ENCODE measurements at regions not wholly inside any gene's neighbourhood (a gene's known extent, or its start where the extent isn't known, plus 50 kb on each side); places are given as distances from the start of the nearest gene placed in this dataset.

DNA sequence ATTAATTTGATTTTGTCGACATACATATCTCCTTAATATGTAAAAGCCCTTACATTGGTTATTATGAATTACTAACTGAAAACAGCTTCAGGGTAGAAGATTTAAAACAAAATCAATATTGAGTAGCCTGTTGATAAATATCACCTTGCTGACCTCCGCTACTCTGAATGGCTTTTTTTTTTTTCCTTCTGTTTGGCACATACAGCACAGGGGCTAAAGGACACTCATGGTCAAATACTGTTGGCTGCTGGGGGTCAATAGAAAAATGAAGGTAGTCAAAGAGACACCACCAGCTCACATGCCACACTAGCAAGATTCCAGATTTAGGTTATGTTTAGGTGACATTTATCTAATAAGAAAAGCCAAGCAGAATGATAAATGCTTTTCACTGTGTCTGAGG, 1642.4 kb upstream of the SLC39A10 start:
- Histone ChIP-seq H3K27ac (ENCODE audit: low read depth in 2 of 2, low read length in 2 of 2) (no peak overlapping the region), H3K9ac (ENCODE audit: low read length in 3 of 3) (no peak overlapping the region), H3K4me1 (ENCODE audit: control insufficient read depth in 2 of 3, insufficient read depth in 2 of 3, low read depth in 1 of 3, low read length in 3 of 3) (no peaks in the 10 kb centered on the region), H3K9me3 (ENCODE audit: control insufficient read depth in 2 of 3, insufficient read depth in 1 of 3, low read length in 3 of 3) (no peaks in the 10 kb centered on the region), H3K4me3 (ENCODE audit: low read length in 3 of 3) (no peak overlapping the region), H3K36me3 (ENCODE audit: control insufficient read depth in 2 of 3, insufficient read depth in 3 of 3, low read length in 3 of 3) (no peaks in the 10 kb centered on the region), H3K27me3 (ENCODE audit: control insufficient read depth, insufficient read depth, low read length) (no peaks in the 10 kb centered on the region)
- DNase-seq (no peak), FAIRE-seq (no peak)
- intact Hi-C loops (cut with DNase I): no loop called here
- TF ChIP-seq, protein P1, sequence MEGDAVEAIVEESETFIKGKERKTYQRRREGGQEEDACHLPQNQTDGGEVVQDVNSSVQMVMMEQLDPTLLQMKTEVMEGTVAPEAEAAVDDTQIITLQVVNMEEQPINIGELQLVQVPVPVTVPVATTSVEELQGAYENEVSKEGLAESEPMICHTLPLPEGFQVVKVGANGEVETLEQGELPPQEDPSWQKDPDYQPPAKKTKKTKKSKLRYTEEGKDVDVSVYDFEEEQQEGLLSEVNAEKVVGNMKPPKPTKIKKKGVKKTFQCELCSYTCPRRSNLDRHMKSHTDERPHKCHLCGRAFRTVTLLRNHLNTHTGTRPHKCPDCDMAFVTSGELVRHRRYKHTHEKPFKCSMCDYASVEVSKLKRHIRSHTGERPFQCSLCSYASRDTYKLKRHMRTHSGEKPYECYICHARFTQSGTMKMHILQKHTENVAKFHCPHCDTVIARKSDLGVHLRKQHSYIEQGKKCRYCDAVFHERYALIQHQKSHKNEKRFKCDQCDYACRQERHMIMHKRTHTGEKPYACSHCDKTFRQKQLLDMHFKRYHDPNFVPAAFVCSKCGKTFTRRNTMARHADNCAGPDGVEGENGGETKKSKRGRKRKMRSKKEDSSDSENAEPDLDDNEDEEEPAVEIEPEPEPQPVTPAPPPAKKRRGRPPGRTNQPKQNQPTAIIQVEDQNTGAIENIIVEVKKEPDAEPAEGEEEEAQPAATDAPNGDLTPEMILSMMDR (IDR thresholded peaks at IDR 0.05; ENCODE audit: borderline replicate concordance, extremely low read depth, insufficient read depth): no peak

DNA sequence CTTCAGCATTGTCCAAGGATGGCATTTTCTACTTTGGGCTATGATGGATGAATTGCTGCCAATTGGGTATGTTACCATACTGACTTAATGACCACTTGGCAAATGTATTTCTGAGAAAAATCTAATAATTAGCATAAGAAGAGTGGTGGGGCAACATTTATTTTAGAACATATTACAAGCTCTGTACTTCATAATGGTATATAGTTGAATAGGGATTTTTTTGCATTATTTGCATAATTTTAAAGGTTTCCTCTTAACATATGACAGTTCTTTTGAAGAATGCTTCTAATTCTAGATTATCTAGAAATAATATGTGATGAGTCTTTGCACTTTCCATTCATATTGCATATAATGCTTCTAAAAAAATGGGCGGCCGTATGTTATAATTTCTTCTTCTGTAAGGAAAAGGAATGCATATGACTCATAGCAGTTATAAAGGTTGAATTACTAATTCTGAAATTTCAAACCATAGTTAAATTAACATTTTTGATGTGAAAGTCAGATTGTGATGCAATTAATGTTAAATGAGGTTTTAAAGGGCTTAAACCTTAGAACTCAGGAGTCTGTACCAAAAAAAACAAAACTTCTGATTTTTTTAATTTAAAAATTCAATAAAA, 1652.3 kb upstream of the SLC39A10 start:
- intact Hi-C loops (cut with DNase I): no loop called here
- Histone ChIP-seq H3K9ac (ENCODE audit: low read length in 3 of 3) (no peak overlapping the region), H3K36me3 (ENCODE audit: control insufficient read depth in 2 of 3, insufficient read depth in 3 of 3, low read length in 3 of 3) (no peaks in the 10 kb centered on the region), H3K27me3 (ENCODE audit: control insufficient read depth, insufficient read depth, low read length) (no peaks in the 10 kb centered on the region), H3K27ac (ENCODE audit: low read depth in 2 of 2, low read length in 2 of 2) (no peak overlapping the region), H3K9me3 (ENCODE audit: control insufficient read depth in 2 of 3, insufficient read depth in 1 of 3, low read length in 3 of 3) (no peaks in the 10 kb centered on the region), H3K4me3 (ENCODE audit: low read length in 3 of 3) (no peak overlapping the region), H3K4me1 (ENCODE audit: control insufficient read depth in 2 of 3, insufficient read depth in 2 of 3, low read depth in 1 of 3, low read length in 3 of 3) (no peaks in the 10 kb centered on the region)
- DNase-seq: no peak
- TF ChIP-seq, protein P1 (IDR thresholded peaks at IDR 0.05; ENCODE audit: borderline replicate concordance, extremely low read depth, insufficient read depth): no peak
- FAIRE-seq: no peak

DNA sequence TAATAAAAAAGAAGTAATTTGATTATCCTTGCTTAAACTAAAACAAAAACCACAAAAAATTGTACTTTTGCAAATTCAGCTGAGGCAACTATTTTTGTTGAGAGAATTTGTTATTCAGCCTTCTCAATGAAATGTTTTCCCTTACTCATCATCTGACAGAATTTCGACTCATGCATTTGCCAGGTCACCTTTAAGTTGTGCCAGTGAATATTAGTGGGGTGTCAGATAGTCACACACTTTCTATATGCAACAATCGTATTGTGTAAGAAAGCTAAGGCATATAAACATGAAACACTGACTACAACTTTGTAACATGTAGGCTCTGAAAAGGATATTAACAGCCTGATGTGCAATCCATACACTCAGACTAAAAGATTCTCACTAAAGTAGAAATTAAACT, 1653.1 kb upstream of the SLC39A10 start:
- Histone ChIP-seq H3K27ac (ENCODE audit: low read depth in 2 of 2, low read length in 2 of 2) (no peak overlapping the region), H3K9me3 (ENCODE audit: control insufficient read depth in 2 of 3, insufficient read depth in 1 of 3, low read length in 3 of 3) (no peaks in the 10 kb centered on the region), H3K9ac (ENCODE audit: low read length in 3 of 3) (no peak overlapping the region), H3K36me3 (ENCODE audit: control insufficient read depth in 2 of 3, insufficient read depth in 3 of 3, low read length in 3 of 3) (no peaks in the 10 kb centered on the region), H3K4me3 (ENCODE audit: low read length in 3 of 3) (no peak overlapping the region), H3K4me1 (ENCODE audit: control insufficient read depth in 2 of 3, insufficient read depth in 2 of 3, low read depth in 1 of 3, low read length in 3 of 3) (no peaks in the 10 kb centered on the region), H3K27me3 (ENCODE audit: control insufficient read depth, insufficient read depth, low read length) (no peaks in the 10 kb centered on the region)
- intact Hi-C loops (cut with DNase I): no loop called here
- FAIRE-seq (no peak), DNase-seq (no peak)
- TF ChIP-seq, protein P1 (IDR thresholded peaks at IDR 0.05; ENCODE audit: borderline replicate concordance, extremely low read depth, insufficient read depth): no peak
